Immature natural killer cell (primary cell): ENCODE measurements at regions not wholly inside any gene's neighbourhood (a gene's known extent, or its start where the extent isn't known, plus 50 kb on each side); places are given as distances from the start of the nearest gene placed in this dataset.
"Not testable (repeated sequence)": the region's sequence is repeated elsewhere in the genome, so short reads cannot be mapped to it uniquely, and the experiment has no call there.

Experiments
- DNase-seq, 3 donors: peaks; one replicate each; pipeline ENCODE4 v3.0.0; 2022; ENCODE audit warnings: mixed read lengths in 1 of 3
- H3K27ac Mint-ChIP-seq, 6 donors: one replicate each; pipeline ENCODE4 v1.8.0; 2020; ENCODE audit warnings: mixed read lengths in 6 of 6, mild to moderate bottlenecking in 5 of 6, inconsistent platforms in 4 of 6, moderate library complexity in 3 of 6
- H3K27me3 Mint-ChIP-seq, 3 donors: one replicate each; pipeline ENCODE4 v1.8.0; 2020 to 2021; ENCODE audit warnings: low read depth in 3 of 3, mild to moderate bottlenecking in 3 of 3, mixed read lengths in 3 of 3, moderate library complexity in 3 of 3, inconsistent platforms in 1 of 3
- H3K36me3 Mint-ChIP-seq, 3 donors: one replicate each; pipeline ENCODE4 v1.8.0; 2020; ENCODE audit warnings: mixed read lengths in 3 of 3, inconsistent platforms in 2 of 3, mild to moderate bottlenecking in 2 of 3
- H3K4me1 Mint-ChIP-seq, 2 donors: one replicate each; pipeline ENCODE4 v1.8.0; 2020; ENCODE audit warnings: inconsistent platforms in 2 of 2, mild to moderate bottlenecking in 2 of 2, mixed read lengths in 2 of 2, moderate library complexity in 1 of 2
- H3K4me3 Mint-ChIP-seq, 5 donors: one replicate each; pipeline ENCODE4 v1.8.0; 2020; ENCODE audit warnings: mild to moderate bottlenecking in 5 of 5, mixed read lengths in 5 of 5, inconsistent platforms in 3 of 5, moderate library complexity in 3 of 5
- H3K9me3 Mint-ChIP-seq, 6 donors: one replicate each; pipeline ENCODE4 v1.8.0; 2020; ENCODE audit warnings: mild to moderate bottlenecking in 6 of 6, mixed read lengths in 6 of 6, inconsistent platforms in 4 of 6, moderate library complexity in 3 of 6

DNA sequence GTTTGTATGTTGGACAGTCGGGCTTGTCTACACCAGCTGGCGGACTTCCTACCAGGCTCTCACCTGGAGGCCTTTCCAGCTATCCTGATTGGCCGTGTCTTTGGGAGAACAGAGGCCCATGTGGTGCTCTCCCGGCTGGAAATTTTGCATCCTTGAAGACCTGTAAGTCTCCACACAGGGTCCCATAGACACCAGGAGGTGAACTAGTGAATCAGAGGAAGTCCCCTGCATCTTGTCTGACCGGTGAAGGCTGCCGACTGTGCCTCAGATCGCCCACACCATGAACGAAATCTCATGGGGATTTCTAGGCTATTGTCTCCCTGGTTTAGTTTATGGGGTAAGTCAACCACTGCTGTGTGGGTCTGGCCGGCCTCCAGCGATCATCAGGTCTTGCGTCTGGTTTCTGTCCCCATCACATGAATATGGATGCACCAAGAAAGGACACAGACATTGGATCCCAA, 108.4 kb upstream of the LYZL2 start:
- Mint-ChIP-seq H3K36me3 (no peaks in the 10 kb centered on the region), H3K27ac (no peak overlapping the region), H3K9me3 (no peaks in the 10 kb centered on the region), H3K27me3 (peaks cover 0 to 14% (median 2%) of the 10 kb centered on the region in 3 donors), H3K4me3 (no peak overlapping the region), H3K4me1 (no peaks in the 10 kb centered on the region)
- DNase-seq: no peak

DNA sequence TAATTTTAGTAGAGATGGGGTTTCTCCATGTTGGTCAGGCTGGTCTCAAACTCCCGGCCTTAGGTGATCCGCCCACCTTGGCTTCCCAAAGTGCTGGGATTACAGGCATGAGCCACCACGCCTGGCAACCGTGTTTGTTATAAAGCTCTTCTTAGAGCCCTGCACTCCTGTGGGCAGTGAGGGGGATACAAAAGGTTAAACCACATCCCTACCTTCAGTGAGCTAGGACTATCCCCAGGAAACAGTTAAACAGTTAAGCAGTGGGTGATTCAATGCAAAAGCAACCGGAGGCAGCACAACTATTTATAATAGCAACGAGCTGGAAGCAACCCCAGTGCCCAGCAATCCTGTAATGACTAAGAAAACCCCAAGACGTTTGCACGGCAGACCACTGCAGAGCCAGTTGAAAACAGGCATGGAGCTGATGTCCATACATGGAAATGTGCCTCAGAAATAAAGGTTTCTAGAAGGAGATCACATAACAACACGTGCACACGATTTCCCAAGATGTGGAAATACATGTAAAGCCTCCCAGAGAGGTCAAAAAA, 107.2 kb upstream of the LYZL2 start:
- H3K27me3 Mint-ChIP-seq: peaks cover 0 to 14% (median 2%) of the 10 kb centered on the region in 3 donors
- no peaks in the 10 kb centered on the region for H3K36me3 Mint-ChIP-seq
- no peaks in the 10 kb centered on the region for H3K4me1 Mint-ChIP-seq
- no peaks in the 10 kb centered on the region for H3K9me3 Mint-ChIP-seq
- no peak for DNase-seq
- H3K27ac Mint-ChIP-seq: no peak overlapping the region
- no peak overlapping the region for H3K4me3 Mint-ChIP-seq

DNA sequence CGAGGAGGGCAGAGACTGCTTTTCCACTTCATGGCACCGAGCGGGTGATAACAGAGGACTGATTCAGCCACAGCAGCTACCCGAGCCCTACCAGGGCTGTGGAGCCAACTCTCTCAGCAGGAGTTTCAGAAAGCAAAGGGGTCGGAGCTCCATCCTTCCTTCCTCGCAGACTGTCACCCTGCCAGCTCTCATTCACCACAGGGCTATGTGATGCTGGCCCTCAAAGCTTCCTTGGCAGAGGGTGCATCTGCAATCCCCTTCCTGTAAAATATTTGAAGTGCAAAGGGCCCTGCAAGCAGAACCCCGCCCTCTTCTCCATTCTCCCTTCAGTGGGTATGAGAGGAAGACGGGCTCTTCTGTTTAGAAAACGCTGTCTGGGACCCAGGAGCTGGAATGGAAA, 105.3 kb upstream of the LYZL2 start:
- Mint-ChIP-seq H3K27ac (no peak overlapping the region), H3K36me3 (no peaks in the 10 kb centered on the region), H3K9me3 (no peaks in the 10 kb centered on the region), H3K4me1 (no peaks in the 10 kb centered on the region), H3K4me3 (no peak overlapping the region), H3K27me3 (peaks cover 0 to 14% (median 2%) of the 10 kb centered on the region in 3 donors)
- no peak for DNase-seq

DNA sequence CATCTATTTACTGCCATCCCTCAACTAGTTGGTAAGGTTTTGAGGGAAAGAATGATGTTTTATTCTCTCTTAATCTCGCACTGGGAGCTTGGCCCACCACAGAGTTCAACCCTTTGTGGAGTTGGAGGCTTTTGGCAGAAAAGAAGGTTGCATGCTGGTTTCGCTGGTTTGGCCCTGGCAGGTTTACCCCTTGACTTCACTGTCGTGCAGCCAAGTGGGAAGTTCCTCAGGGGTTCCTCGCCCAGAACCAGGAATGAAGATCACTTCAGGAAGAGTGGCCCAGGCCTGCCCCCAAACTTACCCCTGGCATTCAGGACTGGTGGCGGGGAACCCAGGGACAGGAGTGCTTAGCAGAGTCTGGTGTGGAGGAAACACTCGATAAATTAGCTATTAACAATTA, 103.1 kb upstream of the LYZL2 start:
- Mint-ChIP-seq H3K27ac (no peak overlapping the region), H3K9me3 (no peaks in the 10 kb centered on the region)

DNA sequence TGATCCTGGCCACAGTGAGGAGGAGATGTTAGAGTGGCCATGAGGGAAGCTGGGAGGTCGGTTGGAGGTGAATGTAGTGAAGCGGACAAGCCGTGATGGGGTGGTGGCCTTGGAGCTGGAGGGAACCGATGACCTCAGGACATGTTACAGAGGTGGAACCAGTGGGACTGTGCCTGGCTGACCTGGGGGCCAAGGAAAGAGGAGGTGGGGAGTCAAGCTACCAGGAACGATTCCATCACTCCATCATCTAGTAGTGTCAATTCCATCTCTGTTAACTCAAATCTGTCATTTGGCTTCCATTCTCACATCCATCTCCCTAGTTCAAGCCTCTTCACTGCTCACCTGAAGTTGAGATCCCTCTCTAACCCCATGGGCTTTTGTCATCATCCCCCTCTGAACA, 102.4 kb upstream of the LYZL2 start:
- Mint-ChIP-seq H3K9me3 (no peaks in the 10 kb centered on the region), H3K36me3 (no peaks in the 10 kb centered on the region), H3K27ac (no peak overlapping the region), H3K4me1 (peaks cover 0 to 5% of the 10 kb centered on the region in 2 donors), H3K4me3 (no peak overlapping the region), H3K27me3 (peaks cover 0 to 10% (median 0%) of the 10 kb centered on the region in 3 donors)
- DNase-seq: no peak

More for the DNA sequence above, 103.1 kb upstream of the LYZL2 start:
- no peaks in the 10 kb centered on the region for H3K4me1 Mint-ChIP-seq
- no peaks in the 10 kb centered on the region for H3K36me3 Mint-ChIP-seq
- DNase-seq: no peak
- peaks cover 0 to 11% (median 2%) of the 10 kb centered on the region in 3 donors for H3K27me3 Mint-ChIP-seq
- no peak overlapping the region for H3K4me3 Mint-ChIP-seq

DNA sequence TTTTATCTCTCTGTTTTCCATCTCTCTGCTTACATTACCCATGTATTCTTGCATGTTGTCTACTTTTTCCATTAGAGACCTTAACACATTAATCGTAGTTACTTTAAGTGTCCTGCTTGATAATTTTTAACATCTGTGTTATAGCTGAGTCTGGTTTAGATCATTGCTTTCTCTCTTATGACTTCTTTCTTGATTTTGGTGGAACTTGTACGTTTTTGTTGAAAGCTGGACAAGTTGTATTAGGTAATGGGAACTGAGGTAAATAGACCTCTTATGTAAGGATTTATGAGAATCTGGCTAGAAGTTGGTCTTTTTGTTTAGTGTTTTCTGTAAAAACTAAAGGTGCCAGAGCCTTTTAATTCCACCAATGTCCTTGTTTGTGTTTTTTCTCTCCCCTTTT, 100.8 kb upstream of the LYZL2 start:
- no peak overlapping the region for H3K27ac Mint-ChIP-seq
- H3K27me3 Mint-ChIP-seq: peaks cover 0 to 8% (median 0%) of the 10 kb centered on the region in 3 donors
- H3K9me3 Mint-ChIP-seq: no peaks in the 10 kb centered on the region
- H3K4me3 Mint-ChIP-seq: no peak overlapping the region
- no peaks in the 10 kb centered on the region for H3K36me3 Mint-ChIP-seq
- no peak for DNase-seq
- H3K4me1 Mint-ChIP-seq: peaks cover 3 to 11% of the 10 kb centered on the region in 2 donors

DNA sequence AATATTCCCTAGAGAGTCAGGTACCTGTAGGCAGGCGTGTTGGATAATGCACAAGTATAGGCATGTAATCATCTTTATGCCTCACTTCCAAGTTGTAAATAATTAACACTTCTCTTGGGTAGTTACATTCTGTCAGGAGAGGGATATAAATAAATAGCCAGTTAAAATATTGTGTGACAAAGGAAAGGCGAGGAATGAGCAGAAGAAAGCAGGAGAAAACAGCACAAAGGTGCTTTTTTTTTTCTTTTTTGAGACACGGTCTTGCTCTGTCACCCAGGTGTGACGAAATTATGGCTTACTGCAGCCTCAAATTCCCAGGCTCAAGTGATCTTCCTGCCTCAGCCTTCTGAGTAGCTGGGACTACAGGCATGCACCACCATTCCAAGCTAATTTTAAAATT, 99.2 kb upstream of the LYZL2 start:
- no peak overlapping the region for H3K27ac Mint-ChIP-seq
- no peak for DNase-seq
- peaks cover 0 to 2% (median 0%) of the 10 kb centered on the region in 3 donors for H3K27me3 Mint-ChIP-seq
- no peak overlapping the region for H3K4me3 Mint-ChIP-seq
- H3K9me3 Mint-ChIP-seq: no peaks in the 10 kb centered on the region
- H3K36me3 Mint-ChIP-seq: no peaks in the 10 kb centered on the region
- peaks cover 3 to 11% of the 10 kb centered on the region in 2 donors for H3K4me1 Mint-ChIP-seq

DNA sequence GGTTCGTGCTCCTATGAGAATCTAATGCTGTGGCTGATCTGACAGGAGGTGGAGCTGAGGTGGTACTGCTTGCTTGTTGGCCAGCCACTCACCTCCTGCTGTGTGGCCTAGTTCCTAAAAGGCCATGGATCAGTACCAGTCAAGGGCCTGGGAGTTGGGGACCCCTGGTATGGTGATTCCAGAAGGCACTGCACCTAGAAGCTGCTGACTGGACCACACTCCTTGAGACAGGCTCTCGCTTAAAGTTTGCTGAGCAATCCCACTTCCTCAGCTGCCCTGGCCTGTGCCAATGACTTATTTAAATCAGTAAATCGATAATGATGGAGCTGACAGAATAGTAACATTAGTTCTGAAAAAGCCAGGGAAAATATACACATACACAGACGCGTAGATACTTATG, 98.6 kb upstream of the LYZL2 start:
- peaks cover 0 to 2% (median 0%) of the 10 kb centered on the region in 3 donors for H3K27me3 Mint-ChIP-seq
- no peak overlapping the region for H3K4me3 Mint-ChIP-seq
- H3K27ac Mint-ChIP-seq: no peak overlapping the region
- H3K9me3 Mint-ChIP-seq: no peaks in the 10 kb centered on the region
- DNase-seq: no peak
- H3K4me1 Mint-ChIP-seq: peaks cover 3 to 11% of the 10 kb centered on the region in 2 donors
- no peaks in the 10 kb centered on the region for H3K36me3 Mint-ChIP-seq

DNA sequence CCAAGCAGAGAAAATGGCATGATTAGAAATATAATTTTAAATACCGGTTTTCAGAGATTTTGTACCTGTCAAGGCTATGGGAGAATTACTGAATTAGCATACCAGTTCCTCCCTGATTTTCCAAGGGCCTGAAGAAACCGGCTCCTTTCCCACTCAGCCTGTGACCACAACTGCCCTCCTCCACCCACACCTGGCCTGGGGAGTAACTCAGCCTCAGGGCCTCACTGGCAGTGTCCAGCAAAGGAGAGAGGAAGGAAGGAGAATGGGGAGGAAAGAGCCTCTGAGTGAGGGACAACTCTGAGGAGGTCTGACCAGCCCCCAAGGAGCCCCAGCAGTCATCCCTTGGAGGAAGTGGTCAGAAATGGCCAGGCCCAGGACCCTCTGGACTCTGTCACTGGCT, 98.0 kb upstream of the LYZL2 start:
- no peaks in the 10 kb centered on the region for H3K9me3 Mint-ChIP-seq
- H3K4me1 Mint-ChIP-seq: peaks cover 3 to 11% of the 10 kb centered on the region in 2 donors
- H3K27ac Mint-ChIP-seq: no peak overlapping the region
- H3K36me3 Mint-ChIP-seq: no peaks in the 10 kb centered on the region
- no peak for DNase-seq
- no peak overlapping the region for H3K4me3 Mint-ChIP-seq
- peaks cover 0 to 2% (median 0%) of the 10 kb centered on the region in 3 donors for H3K27me3 Mint-ChIP-seq

DNA sequence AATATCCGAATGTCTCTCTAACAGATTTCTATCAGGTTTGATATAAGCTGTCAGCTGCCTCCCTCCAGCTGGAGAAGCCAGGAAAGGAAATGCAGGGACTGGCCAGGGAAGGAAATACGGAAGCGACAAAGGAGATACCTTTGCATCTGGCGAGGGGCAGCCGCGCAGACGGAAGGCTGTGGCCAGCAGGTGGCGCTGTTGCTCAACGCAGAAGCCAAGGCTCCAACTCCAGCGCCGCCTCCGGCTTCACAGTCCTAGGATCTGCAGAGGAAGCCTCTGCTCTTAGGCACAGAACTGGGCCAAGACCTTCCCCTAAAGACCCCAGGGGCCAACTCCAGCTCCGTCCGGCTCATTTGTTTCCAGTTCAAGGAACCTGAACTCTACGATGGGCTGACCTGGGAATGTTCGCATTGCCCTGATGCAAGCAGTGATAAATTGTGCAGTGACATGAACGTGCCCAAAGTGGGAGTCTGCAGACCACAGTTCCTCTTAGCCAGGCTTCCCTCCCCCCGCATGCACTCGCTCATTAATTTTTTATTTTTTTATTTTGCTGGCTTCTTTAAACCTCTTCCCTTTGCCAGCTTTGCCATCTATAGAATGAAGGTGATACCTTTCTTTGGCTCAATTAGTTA, 97.3 kb upstream of the LYZL2 start:
- not testable (repeated sequence) for H3K27ac Mint-ChIP-seq, H3K27me3 Mint-ChIP-seq, H3K9me3 Mint-ChIP-seq, H3K36me3 Mint-ChIP-seq
- peaks cover 3 to 11% of the 10 kb centered on the region in 2 donors for H3K4me1 Mint-ChIP-seq
- DNase-seq: peak; percentile 65 to 72 (median 67)
- H3K4me3 Mint-ChIP-seq: peak overlapping the region in 2 of 5 donors; percentile 5 to 16

DNA sequence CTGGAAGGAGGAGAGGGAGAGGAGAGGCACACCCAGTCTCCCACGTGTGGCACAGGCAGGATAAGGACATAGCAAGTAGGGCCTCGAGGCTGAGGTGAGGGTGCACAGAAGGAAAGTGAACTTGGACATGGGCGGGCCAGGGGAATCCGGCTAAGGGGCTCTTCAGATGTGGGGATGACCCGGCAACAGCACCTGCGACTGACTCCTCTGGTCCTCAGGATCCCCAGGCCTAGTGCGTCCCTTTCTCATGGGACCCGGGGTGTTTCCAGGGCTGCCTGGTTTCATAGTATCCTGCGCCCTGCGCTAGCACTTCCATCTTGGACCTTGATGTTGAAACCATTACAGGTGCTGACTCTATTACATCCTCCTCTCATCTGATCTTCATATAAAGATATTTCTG, 96.1 kb upstream of the LYZL2 start:
- H3K27me3 Mint-ChIP-seq: peaks cover 0 to 2% (median 0%) of the 10 kb centered on the region in 3 donors
- H3K9me3 Mint-ChIP-seq: no peaks in the 10 kb centered on the region
- peaks cover 3 to 11% of the 10 kb centered on the region in 2 donors for H3K4me1 Mint-ChIP-seq
- no peaks in the 10 kb centered on the region for H3K36me3 Mint-ChIP-seq
- no peak overlapping the region for H3K27ac Mint-ChIP-seq
- H3K4me3 Mint-ChIP-seq: no peak overlapping the region
- no peak for DNase-seq

DNA sequence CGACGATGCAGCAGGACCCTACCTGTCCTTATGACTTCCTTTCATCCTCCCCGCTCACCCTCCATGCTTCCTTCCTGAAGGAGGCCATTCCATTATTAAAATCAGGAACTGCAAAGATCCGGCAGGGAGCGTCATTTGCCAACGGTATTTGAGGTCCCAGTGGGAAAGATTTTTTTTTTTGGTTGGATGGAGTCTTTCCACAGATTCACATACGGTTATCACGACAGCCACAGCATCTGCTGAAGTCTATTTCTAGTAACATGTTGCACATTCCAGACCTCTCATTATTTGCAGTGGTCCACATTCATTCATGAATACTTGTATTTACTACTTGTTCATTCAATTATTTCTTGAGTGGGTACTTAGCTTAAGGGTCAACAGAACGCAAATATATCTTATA, 94.7 kb upstream of the LYZL2 start:
- H3K36me3 Mint-ChIP-seq: no peaks in the 10 kb centered on the region
- H3K9me3 Mint-ChIP-seq: no peaks in the 10 kb centered on the region
- no peak overlapping the region for H3K27ac Mint-ChIP-seq
- peaks cover 3 to 11% of the 10 kb centered on the region in 2 donors for H3K4me1 Mint-ChIP-seq
- no peak overlapping the region for H3K4me3 Mint-ChIP-seq
- peaks cover 0 to 4% (median 2%) of the 10 kb centered on the region in 3 donors for H3K27me3 Mint-ChIP-seq
- DNase-seq: no peak

DNA sequence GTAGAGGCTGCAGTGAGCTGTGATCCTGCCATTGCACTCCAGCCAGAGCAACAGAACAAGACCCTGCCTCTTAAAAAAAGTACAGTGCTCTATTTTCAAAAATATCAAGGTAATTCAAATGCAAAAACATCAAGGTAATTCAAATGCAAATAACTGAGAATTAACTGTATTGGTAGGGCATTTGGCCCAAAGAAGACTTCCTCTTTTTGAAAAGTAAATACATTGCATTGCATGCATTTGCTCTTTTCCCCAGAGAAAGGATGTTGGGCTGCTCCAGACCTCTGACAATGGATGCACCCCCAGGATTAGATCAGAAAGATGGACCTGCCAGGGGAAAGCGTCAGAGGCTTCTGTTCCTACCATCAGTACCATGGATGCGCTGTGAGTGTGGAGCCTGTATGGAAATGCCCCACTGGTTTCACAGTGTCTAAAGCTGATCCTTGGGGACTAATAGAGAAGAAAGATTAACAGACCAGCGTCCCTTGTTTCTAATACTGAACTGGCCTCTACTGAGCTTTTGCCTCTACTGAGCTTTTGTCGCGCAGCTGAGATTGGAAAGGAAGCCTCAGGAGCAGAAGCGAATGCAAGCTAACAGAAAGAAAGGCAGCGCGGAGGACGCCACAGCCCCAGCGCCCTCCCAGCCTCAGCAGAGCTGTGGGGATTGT, 93.5 kb upstream of the LYZL2 start:
- Mint-ChIP-seq H3K4me3 (no peak overlapping the region), H3K36me3 (no peaks in the 10 kb centered on the region), H3K27me3 (peaks cover 0 to 7% (median 2%) of the 10 kb centered on the region in 3 donors), H3K4me1 (peaks cover 3 to 11% of the 10 kb centered on the region in 2 donors), H3K27ac (no peak overlapping the region), H3K9me3 (no peaks in the 10 kb centered on the region)
- no peak for DNase-seq

DNA sequence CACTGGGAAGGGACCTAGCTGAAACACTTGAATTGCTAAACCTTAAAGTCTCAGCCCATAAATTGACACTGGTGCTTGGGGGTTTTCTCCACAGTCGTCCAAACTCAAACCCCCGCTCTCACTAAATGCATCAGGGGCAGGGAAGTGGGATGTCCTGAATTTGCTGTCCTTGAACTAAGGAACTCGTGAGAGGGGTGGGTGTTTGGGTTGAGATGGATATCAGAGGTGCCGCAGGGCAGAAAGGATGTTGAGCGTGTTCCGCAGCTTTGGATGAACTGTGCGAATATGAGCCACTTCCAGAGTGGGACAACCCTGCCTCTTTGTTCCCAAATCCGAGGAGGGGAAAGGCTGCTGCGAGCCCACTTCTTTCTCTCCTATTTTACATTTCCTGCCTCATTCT, 90.3 kb upstream of the LYZL2 start:
- no peak for DNase-seq
- no peaks in the 10 kb centered on the region for H3K9me3 Mint-ChIP-seq
- no peaks in the 10 kb centered on the region for H3K4me1 Mint-ChIP-seq
- no peak overlapping the region for H3K27ac Mint-ChIP-seq
- no peak overlapping the region for H3K4me3 Mint-ChIP-seq
- no peaks in the 10 kb centered on the region for H3K36me3 Mint-ChIP-seq
- peaks cover 0 to 7% (median 2%) of the 10 kb centered on the region in 3 donors for H3K27me3 Mint-ChIP-seq
